ENCODE measurements at regions not wholly inside any gene's neighbourhood (a gene's known extent, or its start where the extent isn't known, plus 50 kb on each side); places are given as distances from the start of the nearest gene placed in this dataset.
A peak's percentile ranks its signal among the peaks of the same experiment; 100 is the strongest.

DNA sequence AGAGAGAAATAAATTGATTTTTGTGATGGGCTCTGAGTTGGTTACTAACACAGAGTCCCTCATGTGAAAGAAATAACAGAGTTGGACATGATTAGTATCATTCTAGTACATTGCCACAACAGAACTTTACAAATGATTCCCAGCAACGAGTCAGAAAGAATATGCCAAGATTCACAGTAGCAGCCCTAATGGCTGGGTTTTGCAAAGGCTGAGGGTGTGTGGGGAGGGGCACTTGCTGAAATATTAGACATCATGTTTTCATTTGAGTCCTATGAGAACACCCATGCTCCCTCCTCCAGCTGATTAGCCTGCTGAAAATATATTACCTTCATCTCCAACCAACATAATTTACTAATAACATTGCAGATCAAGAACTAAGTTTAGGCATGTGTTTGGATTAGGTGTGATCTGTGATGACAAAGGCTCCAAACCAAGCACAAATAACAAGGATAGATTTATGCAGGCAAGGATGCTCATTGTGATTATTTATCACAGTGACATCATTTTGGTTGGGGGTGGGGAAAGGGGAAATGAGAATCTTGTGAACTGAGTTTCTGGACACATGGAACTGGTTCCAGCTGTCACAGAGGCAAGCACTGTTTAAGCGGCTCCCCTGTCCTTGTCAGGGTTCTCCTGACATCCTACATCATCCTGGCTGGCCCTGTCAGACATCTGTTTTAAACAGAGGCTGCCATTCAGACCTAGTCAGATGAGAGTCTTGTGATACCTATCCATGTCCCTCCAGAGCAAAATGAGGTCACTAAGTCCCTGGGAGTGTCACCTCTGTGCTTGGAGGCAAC lies 205.8 kb upstream of the NCKAP5 start:
- TF ChIP-seq, protein P1, sequence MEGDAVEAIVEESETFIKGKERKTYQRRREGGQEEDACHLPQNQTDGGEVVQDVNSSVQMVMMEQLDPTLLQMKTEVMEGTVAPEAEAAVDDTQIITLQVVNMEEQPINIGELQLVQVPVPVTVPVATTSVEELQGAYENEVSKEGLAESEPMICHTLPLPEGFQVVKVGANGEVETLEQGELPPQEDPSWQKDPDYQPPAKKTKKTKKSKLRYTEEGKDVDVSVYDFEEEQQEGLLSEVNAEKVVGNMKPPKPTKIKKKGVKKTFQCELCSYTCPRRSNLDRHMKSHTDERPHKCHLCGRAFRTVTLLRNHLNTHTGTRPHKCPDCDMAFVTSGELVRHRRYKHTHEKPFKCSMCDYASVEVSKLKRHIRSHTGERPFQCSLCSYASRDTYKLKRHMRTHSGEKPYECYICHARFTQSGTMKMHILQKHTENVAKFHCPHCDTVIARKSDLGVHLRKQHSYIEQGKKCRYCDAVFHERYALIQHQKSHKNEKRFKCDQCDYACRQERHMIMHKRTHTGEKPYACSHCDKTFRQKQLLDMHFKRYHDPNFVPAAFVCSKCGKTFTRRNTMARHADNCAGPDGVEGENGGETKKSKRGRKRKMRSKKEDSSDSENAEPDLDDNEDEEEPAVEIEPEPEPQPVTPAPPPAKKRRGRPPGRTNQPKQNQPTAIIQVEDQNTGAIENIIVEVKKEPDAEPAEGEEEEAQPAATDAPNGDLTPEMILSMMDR (IDR thresholded peaks at IDR 0.05; ENCODE audit: low read depth, low read length, missing control alignments), result no peak
- no peak for DNase-seq (ENCODE audit: low read depth)
- no peak overlapping the region for H3K4me3 ChIP-seq (ENCODE audit: low read depth, low read length)

DNA sequence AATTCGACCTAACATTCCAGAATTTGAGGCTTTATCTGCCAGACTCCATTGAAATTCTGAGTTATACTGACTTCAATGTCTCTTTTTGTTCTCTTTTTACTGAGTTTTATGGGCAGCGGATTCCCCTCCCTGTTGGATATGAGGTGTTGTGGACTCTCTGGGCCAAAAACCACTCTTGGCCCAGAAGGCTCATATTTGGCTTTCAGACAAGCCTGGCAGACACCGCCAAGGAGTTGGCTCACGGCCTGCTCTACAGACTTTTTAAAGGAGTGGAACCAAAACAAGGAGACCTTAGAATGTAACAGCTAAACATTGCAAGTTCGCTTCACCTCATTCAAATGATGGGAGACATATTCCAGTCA lies 206.4 kb upstream of the NCKAP5 start:
- H3K4me3 ChIP-seq (ENCODE audit: low read depth, low read length), result no peak overlapping the region
- DNase-seq (ENCODE audit: low read depth), result no peak
- TF ChIP-seq, protein P1 (IDR thresholded peaks at IDR 0.05; ENCODE audit: low read depth, low read length, missing control alignments), result no peak

DNA sequence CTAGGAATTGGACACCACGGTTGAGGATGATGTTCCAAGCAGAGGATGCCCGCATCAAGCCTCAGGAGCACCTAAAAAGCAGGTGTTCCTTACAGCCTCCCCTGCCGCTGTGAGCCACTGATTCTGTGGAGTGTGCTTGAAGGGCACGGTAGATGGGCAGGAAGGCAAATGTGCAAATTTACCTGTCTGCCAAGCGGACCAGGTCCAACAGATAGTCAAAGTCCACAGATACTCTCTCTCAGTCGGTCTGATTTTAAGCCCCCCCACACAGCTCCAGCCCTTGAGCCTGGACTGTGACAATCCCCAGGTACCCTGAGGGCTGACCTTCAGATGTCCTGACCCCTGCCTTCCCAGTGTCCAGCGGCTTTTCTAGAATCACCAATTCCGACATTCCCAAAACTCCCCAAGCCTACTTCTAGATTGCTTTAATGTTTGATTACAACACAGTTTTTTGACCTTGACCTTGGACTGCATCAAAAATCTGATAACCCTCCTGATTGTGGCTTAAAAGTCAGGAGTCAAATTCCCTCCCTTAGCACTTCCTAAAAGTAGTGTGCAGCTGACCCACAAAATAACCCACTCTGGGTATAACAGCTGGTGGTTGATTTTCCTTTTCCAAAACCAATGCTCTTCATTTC lies 208.8 kb upstream of the NCKAP5 start:
- H3K4me3 ChIP-seq (ENCODE audit: low read depth, low read length), result no peak overlapping the region
- TF ChIP-seq, protein P1 (IDR thresholded peaks at IDR 0.05; ENCODE audit: low read depth, low read length, missing control alignments), result no peak
- no peak for DNase-seq (ENCODE audit: low read depth)

DNA sequence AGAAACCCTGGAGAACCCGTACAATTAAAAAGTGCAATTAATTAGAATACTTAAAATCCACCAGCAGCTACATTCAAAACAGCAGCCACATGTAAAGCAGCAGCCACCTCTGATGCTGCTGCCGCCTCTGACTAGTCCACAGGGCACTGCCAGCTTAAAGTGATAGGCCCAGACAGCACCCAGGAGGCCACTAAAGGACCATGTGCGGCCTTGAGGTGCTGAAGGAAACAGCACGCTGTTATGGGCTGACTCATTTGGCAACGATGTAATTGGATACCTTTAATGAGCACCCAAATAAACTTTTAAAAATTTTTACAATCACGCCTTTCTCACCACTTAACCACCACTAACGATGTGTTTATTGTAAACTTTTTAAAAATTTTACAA lies 209.3 kb upstream of the NCKAP5 start:
- DNase-seq (ENCODE audit: low read depth), result no peak
- TF ChIP-seq, protein P1 (IDR thresholded peaks at IDR 0.05; ENCODE audit: low read depth, low read length, missing control alignments), result no peak
- no peak overlapping the region for H3K4me3 ChIP-seq (ENCODE audit: low read depth, low read length)

DNA sequence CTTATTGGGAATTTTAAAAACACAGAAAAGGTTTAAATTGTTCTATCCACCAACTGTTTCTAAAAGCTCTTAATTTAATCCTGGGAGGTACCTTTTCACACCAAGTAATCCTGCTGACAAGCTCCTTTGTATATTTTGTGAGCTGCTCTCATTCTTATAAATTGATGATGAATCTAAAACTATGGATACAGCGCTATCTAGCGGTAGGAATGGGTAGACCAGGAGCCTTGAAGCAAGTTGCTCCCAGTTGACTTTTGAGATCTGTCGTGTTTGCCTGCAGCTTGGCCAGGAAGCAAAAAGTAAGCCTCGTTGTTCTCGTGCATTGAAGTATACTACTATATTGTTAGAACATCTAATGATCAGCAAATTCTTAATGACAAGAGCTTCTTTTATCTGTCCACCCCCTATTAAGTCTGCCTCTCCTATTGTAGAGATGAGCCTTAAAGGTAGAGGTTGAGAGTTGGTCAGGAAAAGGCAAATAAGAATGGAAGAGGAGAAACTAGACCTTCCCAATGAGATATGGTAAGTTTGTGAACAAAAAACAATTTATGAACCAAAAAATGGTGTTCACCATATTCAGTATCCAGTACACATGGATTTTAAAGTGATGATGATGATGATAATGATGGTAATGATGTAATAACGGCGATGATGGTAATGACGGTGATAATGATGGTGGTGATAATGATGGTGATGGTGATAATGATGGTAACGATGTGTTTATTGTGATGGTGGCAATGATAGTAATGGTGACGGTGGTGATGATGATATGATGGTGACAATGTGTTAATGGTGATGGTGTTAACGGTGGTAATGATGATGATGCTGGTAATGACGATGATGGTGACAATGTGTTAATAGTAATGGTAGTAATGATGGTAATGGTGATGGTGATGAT lies 212.1 kb upstream of the NCKAP5 start:
- peak; percentile 18 for DNase-seq (ENCODE audit: low read depth)
- H3K4me3 ChIP-seq (ENCODE audit: low read depth, low read length), result no peak overlapping the region
- TF ChIP-seq, protein P1 (IDR thresholded peaks at IDR 0.05; ENCODE audit: low read depth, low read length, missing control alignments), result peak; percentile 76

DNA sequence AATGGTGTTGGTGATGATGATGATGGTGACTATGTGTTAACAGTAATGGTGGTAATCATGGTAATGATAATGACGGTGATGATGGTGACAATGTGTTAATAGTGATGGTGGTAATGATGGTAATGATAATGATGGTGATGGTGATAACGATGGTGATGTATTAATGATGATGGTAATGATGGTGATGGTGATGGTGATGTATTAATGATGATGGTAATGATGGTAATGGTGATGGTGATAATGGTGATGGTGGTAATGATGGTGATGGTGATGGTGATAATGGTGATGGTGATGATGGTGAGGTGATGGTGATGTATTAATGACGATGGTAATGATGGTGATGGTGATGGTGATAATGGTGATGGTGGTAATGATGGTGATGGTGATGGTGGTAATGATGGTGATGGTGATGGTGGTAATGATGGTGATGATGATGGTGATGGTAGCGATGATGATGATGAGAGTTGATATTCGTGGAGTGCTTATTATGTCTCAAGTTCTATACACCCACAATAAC lies 212.8 kb upstream of the NCKAP5 start:
- H3K4me3 ChIP-seq (ENCODE audit: low read depth, low read length), result no peak overlapping the region
- no peak for DNase-seq (ENCODE audit: low read depth)
- TF ChIP-seq, protein P1 (IDR thresholded peaks at IDR 0.05; ENCODE audit: low read depth, low read length, missing control alignments), result no peak

All from GM12864 (cell line).